ENCODE measurements at regions not wholly inside any gene's neighbourhood (a gene's known extent, or its start where the extent isn't known, plus 50 kb on each side); places are given as distances from the start of the nearest gene placed in this dataset.

GRCh38 chr5:92309336-92309991 is 926.3 kb upstream of the ARRDC3 start:
- TF ChIP-seq CTCF (IDR thresholded peaks at IDR 0.05) = peak in 9 of 12 donors; percentile 18 to 58 (median 43)
- no peak for TF ChIP-seq POLR2A (IDR thresholded peaks at IDR 0.05)

Data from heart left ventricle (tissue), 13 donors.